ENCODE measurements at regions not wholly inside any gene's neighbourhood (a gene's known extent, or its start where the extent isn't known, plus 50 kb on each side); places are given as distances from the start of the nearest gene placed in this dataset.

DNA sequence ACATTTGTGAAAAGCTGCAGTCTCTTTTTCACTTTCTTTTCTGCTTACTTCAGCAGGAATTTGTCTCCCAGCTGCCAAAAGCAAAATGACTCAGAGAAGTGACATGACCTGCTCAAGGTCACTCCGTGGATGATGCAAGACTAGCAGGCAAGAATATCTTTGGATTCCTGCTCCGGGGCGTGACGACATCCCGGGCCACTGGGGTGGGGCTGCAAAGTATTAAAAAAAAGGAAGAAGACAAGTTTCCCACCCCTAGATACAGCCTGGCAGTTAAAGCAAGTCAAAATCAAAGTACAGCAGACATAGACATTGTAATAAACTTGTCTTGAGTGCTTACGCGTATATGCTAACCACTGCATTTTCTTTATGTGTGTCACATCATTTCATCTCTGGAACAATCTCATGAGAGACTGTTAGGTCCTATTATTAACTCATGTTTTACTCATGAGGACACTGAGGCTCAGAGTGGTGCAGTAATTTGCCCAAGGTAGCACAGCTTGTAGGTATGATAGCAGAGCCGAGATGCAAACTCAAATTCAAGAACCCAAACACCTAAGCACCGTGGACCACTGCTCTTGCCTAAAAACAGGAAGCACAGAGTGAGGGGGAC lies 485.2 kb upstream of the PROK2 start:
- Histone ChIP-seq H3K36me3 (replicated peaks in 1 of 2; ENCODE audit: control insufficient read depth in 1 of 2, insufficient read depth in 2 of 2, low read length in 1 of 2) (no peaks in the 10 kb centered on the region), H3K27ac (ENCODE audit: low read depth in 2 of 2, low read length in 1 of 2) (peak overlapping the region in 1 of 2 experiments; percentile 7; a peak in 2 of 4 replicates), H3K9me3 (no peaks in the 10 kb centered on the region), H3K4me1 (ENCODE audit: control insufficient read depth in 1 of 2, insufficient read depth in 2 of 2, low read depth in 1 of 2, low read length in 1 of 2) (peaks cover 0 to 12% of the 10 kb centered on the region in 2 experiments; a peak in 1 of 4 replicates), H3K27me3 (ENCODE audit: insufficient read depth) (no peaks in the 10 kb centered on the region), H3K9me2 (no peaks in the 10 kb centered on the region), H2AFZ (ENCODE audit: low read depth) (0 out of 2 replicates have a peak overlapping the region, but pooled peaks have one; percentile 49), H3K9ac (no peak overlapping the region), H3F3A (replicated peaks; ENCODE audit: insufficient read depth) (no peaks in the 10 kb centered on the region), H3K4me2 (peak overlapping the region; percentile 29), H4K20me1 (ENCODE audit: insufficient read depth) (no peaks in the 10 kb centered on the region), H3K4me3 (ENCODE audit: low read depth in 2 of 2, low read length in 1 of 2) (no peak overlapping the region), H3K79me2 (ENCODE audit: insufficient read depth) (no peaks in the 10 kb centered on the region)
- WGBS (ENCODE audit: low lambda C conversion rate), result 32% methylated on average over 9 of the region's 9 CpGs
- ChIA-PET POLR2A (no interaction called here), CTCF (interaction anchor here (0.6 kb wide), 1 partner anchor 378 kb away, joined by 3 read pairs; no protein-coding TSS in a partner anchor)
- no peak for DNase-seq
- peak; percentile 70; the same call in 1 of the 2 replicates for TF ChIP-seq FOSL2 (IDR thresholded peaks at IDR 0.05; ENCODE audit: borderline replicate concordance, low read depth)
- peak in 1 of 2 experiments; percentile 57; a peak in 1 of 4 replicates for TF ChIP-seq EP300 (IDR thresholded peaks at IDR 0.05; ENCODE audit: borderline replicate concordance in 1 of 2, low read depth in 1 of 2, low read length in 1 of 2)
- peak; percentile 70; the same call in 1 of the 2 replicates for TF ChIP-seq NFIC (IDR thresholded peaks at IDR 0.05; ENCODE audit: borderline replicate concordance)
- no peak for TF ChIP-seq GABPA (IDR thresholded peaks at IDR 0.05; ENCODE audit: low read depth)
- TF ChIP-seq, protein P1, sequence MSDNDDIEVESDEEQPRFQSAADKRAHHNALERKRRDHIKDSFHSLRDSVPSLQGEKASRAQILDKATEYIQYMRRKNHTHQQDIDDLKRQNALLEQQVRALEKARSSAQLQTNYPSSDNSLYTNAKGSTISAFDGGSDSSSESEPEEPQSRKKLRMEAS (IDR thresholded peaks at IDR 0.05; ENCODE audit: low read depth), result no peak
- no peak for TF ChIP-seq YY1 (IDR thresholded peaks at IDR 0.05; ENCODE audit: low read depth)
- TF ChIP-seq FOXM1 (IDR thresholded peaks at IDR 0.05; ENCODE audit: low read depth), result no peak
- no peak for TF ChIP-seq ELF1 (IDR thresholded peaks at IDR 0.05)
- TF ChIP-seq EZH2phosphoT487 (IDR thresholded peaks at IDR 0.05; ENCODE audit: borderline replicate concordance, low read depth), result no peak
- TF ChIP-seq TEAD4 (IDR thresholded peaks at IDR 0.05; ENCODE audit: borderline replicate concordance, insufficient read depth), result peak; percentile 36; the same call in 1 of the 2 replicates
- TF ChIP-seq SMC3 (IDR thresholded peaks at IDR 0.05; ENCODE audit: low read depth, low read length), result no peak
- TF ChIP-seq RFX5 (IDR thresholded peaks at IDR 0.05; ENCODE audit: low read length), result no peak
- peak; percentile 77 for TF ChIP-seq TCF12 (IDR thresholded peaks at IDR 0.05)
- TF ChIP-seq NRF1 (IDR thresholded peaks at IDR 0.05; ENCODE audit: low read depth, low read length), result no peak
- no peak; the same call in 1 of the 2 replicates for TF ChIP-seq POLR2AphosphoS5 (IDR thresholded peaks at IDR 0.05; ENCODE audit: low read depth, low read length)
- TF ChIP-seq, protein P2, sequence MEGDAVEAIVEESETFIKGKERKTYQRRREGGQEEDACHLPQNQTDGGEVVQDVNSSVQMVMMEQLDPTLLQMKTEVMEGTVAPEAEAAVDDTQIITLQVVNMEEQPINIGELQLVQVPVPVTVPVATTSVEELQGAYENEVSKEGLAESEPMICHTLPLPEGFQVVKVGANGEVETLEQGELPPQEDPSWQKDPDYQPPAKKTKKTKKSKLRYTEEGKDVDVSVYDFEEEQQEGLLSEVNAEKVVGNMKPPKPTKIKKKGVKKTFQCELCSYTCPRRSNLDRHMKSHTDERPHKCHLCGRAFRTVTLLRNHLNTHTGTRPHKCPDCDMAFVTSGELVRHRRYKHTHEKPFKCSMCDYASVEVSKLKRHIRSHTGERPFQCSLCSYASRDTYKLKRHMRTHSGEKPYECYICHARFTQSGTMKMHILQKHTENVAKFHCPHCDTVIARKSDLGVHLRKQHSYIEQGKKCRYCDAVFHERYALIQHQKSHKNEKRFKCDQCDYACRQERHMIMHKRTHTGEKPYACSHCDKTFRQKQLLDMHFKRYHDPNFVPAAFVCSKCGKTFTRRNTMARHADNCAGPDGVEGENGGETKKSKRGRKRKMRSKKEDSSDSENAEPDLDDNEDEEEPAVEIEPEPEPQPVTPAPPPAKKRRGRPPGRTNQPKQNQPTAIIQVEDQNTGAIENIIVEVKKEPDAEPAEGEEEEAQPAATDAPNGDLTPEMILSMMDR (IDR thresholded peaks at IDR 0.05), result no peak
- no peak for TF ChIP-seq MXI1 (IDR thresholded peaks at IDR 0.05; ENCODE audit: low read depth, low read length)
- TF ChIP-seq RAD21 (IDR thresholded peaks at IDR 0.05; ENCODE audit: low read length), result no peak
- TF ChIP-seq JUND (IDR thresholded peaks at IDR 0.05), result peak; percentile 48; the same call in 1 of the 2 replicates
- TF ChIP-seq PBX3 (IDR thresholded peaks at IDR 0.05), result 0 out of 2 replicates have a peak, but pooled peaks have one; percentile 51
- TF ChIP-seq ZBTB33 (IDR thresholded peaks at IDR 0.05; ENCODE audit: borderline replicate concordance, low read depth), result 0 out of 2 replicates have a peak, but pooled peaks have one; percentile 18
- TF ChIP-seq, protein P3, sequence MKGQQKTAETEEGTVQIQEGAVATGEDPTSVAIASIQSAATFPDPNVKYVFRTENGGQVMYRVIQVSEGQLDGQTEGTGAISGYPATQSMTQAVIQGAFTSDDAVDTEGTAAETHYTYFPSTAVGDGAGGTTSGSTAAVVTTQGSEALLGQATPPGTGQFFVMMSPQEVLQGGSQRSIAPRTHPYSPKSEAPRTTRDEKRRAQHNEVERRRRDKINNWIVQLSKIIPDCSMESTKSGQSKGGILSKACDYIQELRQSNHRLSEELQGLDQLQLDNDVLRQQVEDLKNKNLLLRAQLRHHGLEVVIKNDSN (IDR thresholded peaks at IDR 0.05; ENCODE audit: borderline replicate concordance, low read depth), result no peak
- TF ChIP-seq, protein P4, sequence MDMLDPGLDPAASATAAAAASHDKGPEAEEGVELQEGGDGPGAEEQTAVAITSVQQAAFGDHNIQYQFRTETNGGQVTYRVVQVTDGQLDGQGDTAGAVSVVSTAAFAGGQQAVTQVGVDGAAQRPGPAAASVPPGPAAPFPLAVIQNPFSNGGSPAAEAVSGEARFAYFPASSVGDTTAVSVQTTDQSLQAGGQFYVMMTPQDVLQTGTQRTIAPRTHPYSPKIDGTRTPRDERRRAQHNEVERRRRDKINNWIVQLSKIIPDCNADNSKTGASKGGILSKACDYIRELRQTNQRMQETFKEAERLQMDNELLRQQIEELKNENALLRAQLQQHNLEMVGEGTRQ (IDR thresholded peaks at IDR 0.05; ENCODE audit: borderline replicate concordance, low read depth, low read length), result no peak
- no peak for TF ChIP-seq TAF1 (IDR thresholded peaks at IDR 0.05; ENCODE audit: borderline replicate concordance, low read depth, low read length)
- peak; percentile 33; the same call in 1 of the 2 replicates for TF ChIP-seq MEF2A (IDR thresholded peaks at IDR 0.05; ENCODE audit: borderline replicate concordance, low read depth)
- TF ChIP-seq RXRA (IDR thresholded peaks at IDR 0.05; ENCODE audit: borderline replicate concordance, low read depth), result peak; percentile 49; the same call in 1 of the 2 replicates
